GM12873 (cell line): ENCODE measurements at regions not wholly inside any gene's neighbourhood (a gene's known extent, or its start where the extent isn't known, plus 50 kb on each side); places are given as distances from the start of the nearest gene placed in this dataset.

Source experiments
- TF ChIP-seq, protein P1 (sequence below): IDR thresholded peaks from 2 replicates; pipeline ENCODE4 v1.5.1; 2012; ENCODE audit warnings: low read depth, mild to moderate bottlenecking, moderate library complexity, low read length, control low read depth; ENCODE audit not compliant: insufficient read depth; ENCODE audit errors: missing control alignments

- TF ChIP-seq, protein P1, sequence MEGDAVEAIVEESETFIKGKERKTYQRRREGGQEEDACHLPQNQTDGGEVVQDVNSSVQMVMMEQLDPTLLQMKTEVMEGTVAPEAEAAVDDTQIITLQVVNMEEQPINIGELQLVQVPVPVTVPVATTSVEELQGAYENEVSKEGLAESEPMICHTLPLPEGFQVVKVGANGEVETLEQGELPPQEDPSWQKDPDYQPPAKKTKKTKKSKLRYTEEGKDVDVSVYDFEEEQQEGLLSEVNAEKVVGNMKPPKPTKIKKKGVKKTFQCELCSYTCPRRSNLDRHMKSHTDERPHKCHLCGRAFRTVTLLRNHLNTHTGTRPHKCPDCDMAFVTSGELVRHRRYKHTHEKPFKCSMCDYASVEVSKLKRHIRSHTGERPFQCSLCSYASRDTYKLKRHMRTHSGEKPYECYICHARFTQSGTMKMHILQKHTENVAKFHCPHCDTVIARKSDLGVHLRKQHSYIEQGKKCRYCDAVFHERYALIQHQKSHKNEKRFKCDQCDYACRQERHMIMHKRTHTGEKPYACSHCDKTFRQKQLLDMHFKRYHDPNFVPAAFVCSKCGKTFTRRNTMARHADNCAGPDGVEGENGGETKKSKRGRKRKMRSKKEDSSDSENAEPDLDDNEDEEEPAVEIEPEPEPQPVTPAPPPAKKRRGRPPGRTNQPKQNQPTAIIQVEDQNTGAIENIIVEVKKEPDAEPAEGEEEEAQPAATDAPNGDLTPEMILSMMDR = no peak
Measured at GRCh38 chr22:48414651-48415050, 1413.0 kb downstream of the BRD1 start.

DNA sequence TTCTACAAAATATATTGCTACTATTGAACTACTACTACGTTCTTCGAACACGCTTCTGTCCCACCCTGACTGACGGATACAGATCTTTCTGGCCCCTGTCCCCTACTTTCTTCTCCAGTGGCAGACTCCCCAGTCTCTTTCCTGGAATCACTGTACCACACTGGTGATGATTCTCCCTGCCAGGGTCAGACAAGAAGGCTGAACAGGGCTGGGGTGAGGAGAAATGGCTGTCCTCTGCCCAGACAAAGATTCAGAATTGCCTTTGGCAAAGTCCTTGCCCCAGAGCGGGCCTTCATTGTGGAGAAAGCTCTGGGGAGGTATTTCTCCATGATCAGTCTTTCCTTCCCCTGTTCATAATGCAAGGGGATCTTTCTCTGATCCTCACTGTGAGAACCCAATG lies 1417.1 kb downstream of the BRD1 start:
- TF ChIP-seq, protein P1 = no peak

DNA sequence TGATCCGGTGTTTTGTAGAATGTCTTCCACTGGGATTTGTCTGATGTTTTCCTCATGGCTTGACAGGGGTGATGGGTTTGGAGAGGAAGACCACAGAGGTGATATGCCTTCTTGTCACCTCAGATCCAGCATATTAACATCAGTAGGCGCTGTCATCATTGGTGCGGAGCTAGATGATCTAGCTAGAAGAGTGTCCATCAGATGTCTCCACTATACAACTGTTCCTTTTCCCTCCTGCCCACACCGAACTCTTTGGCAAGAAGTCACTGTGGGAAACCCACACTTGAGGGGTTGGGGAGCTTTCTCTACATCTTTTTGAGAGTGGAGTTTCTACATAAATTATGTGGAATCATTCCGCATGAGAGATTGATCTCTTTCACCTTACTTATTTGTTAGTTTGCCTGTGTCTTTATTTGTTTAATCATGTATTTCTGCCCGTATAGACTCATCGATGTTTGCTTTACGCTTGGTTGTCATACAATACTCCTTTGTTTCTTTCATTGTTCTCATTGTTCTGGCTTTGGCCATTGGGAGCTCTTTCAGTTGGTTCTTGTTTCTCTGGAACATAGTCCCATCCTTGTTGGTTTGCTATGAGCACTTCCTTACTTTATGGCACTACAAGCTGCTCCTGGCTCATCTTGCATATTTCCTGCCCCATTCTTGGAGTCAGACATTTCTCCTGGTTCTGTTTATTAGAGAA lies 1420.3 kb downstream of the BRD1 start:
- TF ChIP-seq, protein P1 = no peak

GRCh38 chr22:48406161-48406560 lies 1421.5 kb downstream of the BRD1 start:
- TF ChIP-seq, protein P1 = no peak

GRCh38 chr22:48405741-48406140 lies 1421.9 kb downstream of the BRD1 start:
- TF ChIP-seq, protein P1 = no peak

GRCh38 chr22:48404801-48405447 lies 1422.7 kb downstream of the BRD1 start:
- TF ChIP-seq, protein P1 = no peak

- TF ChIP-seq, protein P1 = no peak
Measured at GRCh38 chr22:48403521-48404403, 1423.9 kb downstream of the BRD1 start.
